Caki2 (cell line): ENCODE measurements at regions not wholly inside any gene's neighbourhood (a gene's known extent, or its start where the extent isn't known, plus 50 kb on each side); places are given as distances from the start of the nearest gene placed in this dataset.
"Not testable (repeated sequence)": the region's sequence is repeated elsewhere in the genome, so short reads cannot be mapped to it uniquely, and the experiment has no call there.

ENCODE experiments used
- DNase-seq: peaks from one replicate; pipeline ENCODE4 v3.0.0-alpha.2; 2015; ENCODE audit warnings: low read depth
- in situ Hi-C: cut with HindIII; loops from 2 replicates; pipeline ENCODE4 v1.10.0; 2016; ENCODE audit warnings: low sequenced_read_pairs, low pct_unique_long_range_greater_than_20kb, mixed read lengths

- no peak for DNase-seq
- in situ Hi-C loops = no loop called here
Observed at GRCh38 chr12:115323223-115323905, 639.4 kb upstream of the TBX3 start.

GRCh38 chr12:115322275-115322674 is 638.3 kb upstream of the TBX3 start:
- DNase-seq = no peak
- in situ Hi-C loops = no loop called here

- no peak for DNase-seq
- in situ Hi-C loops = no loop called here
Observed at GRCh38 chr12:115320967-115321366, 637.0 kb upstream of the TBX3 start.

GRCh38 chr12:115320451-115320850 is 636.5 kb upstream of the TBX3 start:
- no peak for DNase-seq
- in situ Hi-C loops = no loop called here

- DNase-seq = no peak
- in situ Hi-C loops = no loop called here
Observed at GRCh38 chr12:115319446-115320040, 635.6 kb upstream of the TBX3 start.

- in situ Hi-C loops = no loop called here
Observed at GRCh38 chr12:115313929-115314328, 630.0 kb upstream of the TBX3 start.

GRCh38 chr12:115312901-115313300 is 628.9 kb upstream of the TBX3 start:
- in situ Hi-C loops = no loop called here
- no peak for DNase-seq

More at GRCh38 chr12:115313929-115314328, 630.0 kb upstream of the TBX3 start:
- DNase-seq = peak; percentile 54

GRCh38 chr12:115311875-115312274 is 627.9 kb upstream of the TBX3 start:
- no peak for DNase-seq
- in situ Hi-C loops = no loop called here

- no peak for DNase-seq
- in situ Hi-C loops = no loop called here
Observed at GRCh38 chr12:115308918-115309317, 624.9 kb upstream of the TBX3 start.

GRCh38 chr12:115306380-115306779 is 622.4 kb upstream of the TBX3 start:
- in situ Hi-C loops = no loop called here
- no peak for DNase-seq

- in situ Hi-C loops = no loop called here
- DNase-seq = no peak
Observed at GRCh38 chr12:115305867-115306266, 621.9 kb upstream of the TBX3 start.

- in situ Hi-C loops = no loop called here
- no peak for DNase-seq
Observed at GRCh38 chr12:115305275-115305674, 621.3 kb upstream of the TBX3 start.

- DNase-seq = no peak
- in situ Hi-C loops = no loop called here
Observed at GRCh38 chr12:115303723-115304309, 619.8 kb upstream of the TBX3 start.

- no peak for DNase-seq
- in situ Hi-C loops = no loop called here
Observed at GRCh38 chr12:115297445-115297844, 613.5 kb upstream of the TBX3 start.

GRCh38 chr12:115296613-115297198 is 612.7 kb upstream of the TBX3 start:
- in situ Hi-C loops = no loop called here
- DNase-seq = no peak

- in situ Hi-C loops = no loop called here
- DNase-seq = no peak
Observed at GRCh38 chr12:115295886-115296285, 611.9 kb upstream of the TBX3 start.

- DNase-seq = peak; percentile 5
- in situ Hi-C loops = no loop called here
Observed at GRCh38 chr12:115294453-115295133, 610.6 kb upstream of the TBX3 start.

GRCh38 chr12:115285429-115285828 is 601.5 kb upstream of the TBX3 start:
- in situ Hi-C loops, DNase-seq: not testable (repeated sequence)

- in situ Hi-C loops = no loop called here
Observed at GRCh38 chr12:115273456-115273855, 589.5 kb upstream of the TBX3 start.

More at GRCh38 chr12:115273456-115273855, 589.5 kb upstream of the TBX3 start:
- DNase-seq = no peak
